ENCODE measurements at regions not wholly inside any gene's neighbourhood (a gene's known extent, or its start where the extent isn't known, plus 50 kb on each side); places are given as distances from the start of the nearest gene placed in this dataset.

DNA sequence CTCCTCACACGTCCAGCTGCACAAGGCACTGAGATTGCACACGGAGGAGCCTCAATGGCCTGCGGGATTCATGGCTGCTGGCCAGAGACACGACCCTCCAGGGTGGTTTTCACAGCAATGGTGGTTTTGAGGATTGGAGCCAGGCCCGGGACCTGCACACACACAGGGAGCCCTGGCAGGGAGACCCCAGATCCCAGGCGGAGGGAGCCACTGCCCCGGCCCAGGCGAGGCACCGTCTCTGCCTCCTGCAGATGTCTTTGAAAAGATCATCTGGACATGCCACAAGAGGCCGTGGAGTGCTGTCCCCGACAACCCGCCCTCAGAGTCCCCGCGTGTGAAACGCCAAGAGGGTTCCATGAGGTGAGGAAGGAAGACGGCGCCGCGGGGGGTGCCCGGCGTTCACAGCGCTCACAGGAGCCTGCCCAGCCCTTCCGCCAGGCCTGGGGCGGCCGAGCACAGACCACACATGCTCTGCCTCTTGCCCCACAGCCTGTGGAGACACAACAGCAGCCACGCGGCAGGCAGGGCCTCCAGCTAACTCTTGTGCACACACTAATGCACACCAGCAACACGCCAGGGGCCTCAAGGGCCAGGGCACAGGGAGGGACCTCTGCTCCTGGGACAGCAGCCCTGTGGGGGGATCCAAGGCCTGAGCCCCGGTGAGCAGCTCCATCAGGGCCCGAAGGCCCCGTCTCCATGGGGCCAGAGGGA, 72.8 kb upstream of the CTDP1 start:
- H3K9me3 ChIP-seq (ENCODE audit: control insufficient read depth, insufficient read depth, low read length), result no peaks in the 10 kb centered on the region
- H3K4me3 ChIP-seq (ENCODE audit: low read depth, low read length), result no peak overlapping the region
- no peak overlapping the region for H3K9ac ChIP-seq (ENCODE audit: low read depth, low read length)
- H3K4me1 ChIP-seq (ENCODE audit: control insufficient read depth, insufficient read depth, low read length), result no peaks in the 10 kb centered on the region
- H3K27me3 ChIP-seq (ENCODE audit: control insufficient read depth, insufficient read depth, low read length), result no peaks in the 10 kb centered on the region
- H3K36me3 ChIP-seq (ENCODE audit: control insufficient read depth, insufficient read depth, low read length), result no peaks in the 10 kb centered on the region

DNA sequence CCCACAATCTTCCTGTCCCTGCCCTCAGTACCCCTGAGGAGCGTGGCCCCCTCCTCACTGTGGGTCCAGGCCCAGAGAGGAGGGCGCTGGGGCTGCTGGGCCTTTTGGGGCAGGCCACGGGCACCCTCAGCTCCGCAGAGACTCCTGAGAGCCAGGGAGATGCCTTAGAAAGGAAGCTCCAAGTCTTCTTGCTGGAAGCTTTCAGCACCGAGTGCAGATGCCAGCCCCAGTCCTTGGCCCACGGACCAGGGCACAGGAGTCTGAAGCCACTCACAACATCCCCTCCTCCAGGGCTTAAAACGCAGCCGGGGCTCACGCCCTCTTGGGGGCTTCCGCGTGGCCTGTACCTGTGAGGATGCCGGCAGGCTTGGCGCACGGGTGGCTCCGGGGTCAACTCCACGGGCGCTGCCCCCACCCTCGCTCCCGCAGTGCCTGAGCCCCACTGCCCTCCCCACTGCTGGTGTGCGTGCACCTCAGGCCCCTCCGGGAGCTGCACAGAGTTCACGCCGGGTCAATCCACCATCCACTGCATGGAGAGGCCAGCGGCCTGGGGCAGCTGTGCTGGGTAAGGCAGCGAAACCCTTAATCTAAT, 72.1 kb upstream of the CTDP1 start:
- Histone ChIP-seq H3K36me3 (ENCODE audit: control insufficient read depth, insufficient read depth, low read length) (no peaks in the 10 kb centered on the region), H3K27me3 (ENCODE audit: control insufficient read depth, insufficient read depth, low read length) (no peaks in the 10 kb centered on the region), H3K9me3 (ENCODE audit: control insufficient read depth, insufficient read depth, low read length) (no peaks in the 10 kb centered on the region), H3K9ac (ENCODE audit: low read depth, low read length) (no peak overlapping the region), H3K4me1 (ENCODE audit: control insufficient read depth, insufficient read depth, low read length) (no peaks in the 10 kb centered on the region), H3K4me3 (ENCODE audit: low read depth, low read length) (no peak overlapping the region)

DNA sequence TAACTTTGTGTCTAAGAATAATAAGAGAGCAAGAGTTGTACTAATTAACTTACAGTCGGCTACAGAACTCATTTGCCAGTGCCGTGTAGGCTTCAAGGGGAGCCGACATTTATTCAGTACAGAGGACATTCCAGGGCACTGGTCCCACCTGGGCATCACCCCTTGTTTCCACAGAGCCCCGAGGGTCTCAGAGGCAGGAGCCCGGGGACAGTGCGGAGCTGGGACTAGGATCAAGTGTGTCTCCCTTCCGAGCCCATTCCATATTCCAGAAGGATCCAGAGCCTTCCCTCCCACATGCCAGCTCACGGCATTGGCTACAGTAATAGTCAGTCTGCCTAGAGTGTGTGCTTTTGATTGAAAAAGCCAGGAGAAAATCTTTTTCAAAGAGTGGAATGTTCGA, 71.5 kb upstream of the CTDP1 start:
- H3K4me1 ChIP-seq (ENCODE audit: control insufficient read depth, insufficient read depth, low read length), result no peaks in the 10 kb centered on the region
- H3K9ac ChIP-seq (ENCODE audit: low read depth, low read length), result no peak overlapping the region
- H3K4me3 ChIP-seq (ENCODE audit: low read depth, low read length), result no peak overlapping the region
- no peaks in the 10 kb centered on the region for H3K36me3 ChIP-seq (ENCODE audit: control insufficient read depth, insufficient read depth, low read length)
- no peaks in the 10 kb centered on the region for H3K27me3 ChIP-seq (ENCODE audit: control insufficient read depth, insufficient read depth, low read length)
- no peaks in the 10 kb centered on the region for H3K9me3 ChIP-seq (ENCODE audit: control insufficient read depth, insufficient read depth, low read length)

DNA sequence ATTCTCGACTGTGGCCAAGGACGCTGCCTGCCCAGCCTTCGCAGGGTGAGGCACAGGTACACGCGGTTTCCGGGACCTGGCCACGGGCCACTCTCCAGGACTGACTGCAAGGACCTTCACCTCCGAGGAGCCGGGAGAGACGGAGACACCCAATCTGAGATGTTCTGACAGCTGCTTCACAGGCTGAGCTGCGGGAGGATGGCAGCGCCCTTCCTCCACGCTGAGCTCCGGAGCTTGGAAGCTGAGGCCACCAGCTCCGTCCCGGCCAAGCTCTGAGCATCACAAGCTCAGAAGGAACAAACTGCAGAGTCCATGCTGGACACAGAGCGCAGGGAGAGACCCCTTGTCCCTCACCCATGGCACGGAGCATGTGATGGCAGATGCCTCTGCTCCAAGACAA, 71.1 kb upstream of the CTDP1 start:
- H3K9me3 ChIP-seq (ENCODE audit: control insufficient read depth, insufficient read depth, low read length), result no peaks in the 10 kb centered on the region
- H3K27me3 ChIP-seq (ENCODE audit: control insufficient read depth, insufficient read depth, low read length), result no peaks in the 10 kb centered on the region
- no peaks in the 10 kb centered on the region for H3K4me1 ChIP-seq (ENCODE audit: control insufficient read depth, insufficient read depth, low read length)
- H3K4me3 ChIP-seq (ENCODE audit: low read depth, low read length), result no peak overlapping the region
- H3K36me3 ChIP-seq (ENCODE audit: control insufficient read depth, insufficient read depth, low read length), result no peaks in the 10 kb centered on the region
- H3K9ac ChIP-seq (ENCODE audit: low read depth, low read length), result no peak overlapping the region

DNA sequence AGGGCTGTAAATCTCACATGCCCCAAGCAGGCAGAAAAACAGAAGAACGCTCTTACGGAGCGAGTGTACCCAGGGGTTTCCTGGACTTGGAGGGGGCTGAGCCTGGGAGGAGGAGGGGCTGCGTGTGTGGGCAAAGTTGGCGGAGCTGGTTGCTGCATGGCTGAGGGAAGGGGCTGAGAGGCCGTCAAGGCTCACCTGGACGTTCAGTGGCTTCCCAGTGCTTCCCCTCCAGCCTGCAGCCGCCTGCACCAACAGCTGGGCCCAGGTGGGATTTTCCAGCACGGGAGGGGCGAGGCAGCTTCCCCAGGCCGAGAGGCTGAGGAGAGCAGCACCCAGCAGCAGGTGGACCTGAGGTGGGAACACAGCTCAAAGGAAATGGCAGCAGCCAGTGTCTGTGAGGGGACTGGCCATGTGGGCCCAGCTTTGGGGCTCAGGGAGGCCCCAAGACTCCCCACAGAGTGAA, 70.6 kb upstream of the CTDP1 start:
- Histone ChIP-seq H3K4me1 (ENCODE audit: control insufficient read depth, insufficient read depth, low read length) (no peaks in the 10 kb centered on the region), H3K9ac (ENCODE audit: low read depth, low read length) (no peak overlapping the region), H3K4me3 (ENCODE audit: low read depth, low read length) (no peak overlapping the region), H3K9me3 (ENCODE audit: control insufficient read depth, insufficient read depth, low read length) (no peaks in the 10 kb centered on the region), H3K36me3 (ENCODE audit: control insufficient read depth, insufficient read depth, low read length) (no peaks in the 10 kb centered on the region), H3K27me3 (ENCODE audit: control insufficient read depth, insufficient read depth, low read length) (no peaks in the 10 kb centered on the region)

DNA sequence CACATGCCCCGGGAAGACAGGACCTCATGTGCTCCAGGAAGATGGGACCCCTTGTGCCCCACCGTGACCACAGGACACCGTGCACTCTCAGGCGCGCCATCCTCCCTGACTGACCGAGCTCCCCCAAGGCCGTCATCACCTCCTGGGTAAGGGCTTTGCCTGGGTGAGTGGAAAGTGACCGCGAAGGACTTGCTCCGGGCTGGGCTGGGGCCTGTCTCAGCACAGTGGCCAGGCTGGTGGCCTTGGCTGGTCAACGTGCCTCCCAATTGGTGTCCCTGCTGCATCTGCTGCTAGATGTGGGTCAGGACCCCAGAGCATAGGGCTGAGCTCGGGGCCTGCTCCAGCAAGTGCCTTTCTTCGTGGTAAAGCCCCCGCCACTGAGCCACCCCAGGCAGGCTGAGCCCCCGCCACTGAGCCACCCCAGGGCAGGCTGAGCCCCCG, 69.7 kb upstream of the CTDP1 start:
- H3K36me3 ChIP-seq (ENCODE audit: control insufficient read depth, insufficient read depth, low read length), result no peaks in the 10 kb centered on the region
- no peaks in the 10 kb centered on the region for H3K4me1 ChIP-seq (ENCODE audit: control insufficient read depth, insufficient read depth, low read length)
- no peak overlapping the region for H3K9ac ChIP-seq (ENCODE audit: low read depth, low read length)
- H3K4me3 ChIP-seq (ENCODE audit: low read depth, low read length), result no peak overlapping the region
- H3K27me3 ChIP-seq (ENCODE audit: control insufficient read depth, insufficient read depth, low read length), result no peaks in the 10 kb centered on the region
- no peaks in the 10 kb centered on the region for H3K9me3 ChIP-seq (ENCODE audit: control insufficient read depth, insufficient read depth, low read length)

DNA sequence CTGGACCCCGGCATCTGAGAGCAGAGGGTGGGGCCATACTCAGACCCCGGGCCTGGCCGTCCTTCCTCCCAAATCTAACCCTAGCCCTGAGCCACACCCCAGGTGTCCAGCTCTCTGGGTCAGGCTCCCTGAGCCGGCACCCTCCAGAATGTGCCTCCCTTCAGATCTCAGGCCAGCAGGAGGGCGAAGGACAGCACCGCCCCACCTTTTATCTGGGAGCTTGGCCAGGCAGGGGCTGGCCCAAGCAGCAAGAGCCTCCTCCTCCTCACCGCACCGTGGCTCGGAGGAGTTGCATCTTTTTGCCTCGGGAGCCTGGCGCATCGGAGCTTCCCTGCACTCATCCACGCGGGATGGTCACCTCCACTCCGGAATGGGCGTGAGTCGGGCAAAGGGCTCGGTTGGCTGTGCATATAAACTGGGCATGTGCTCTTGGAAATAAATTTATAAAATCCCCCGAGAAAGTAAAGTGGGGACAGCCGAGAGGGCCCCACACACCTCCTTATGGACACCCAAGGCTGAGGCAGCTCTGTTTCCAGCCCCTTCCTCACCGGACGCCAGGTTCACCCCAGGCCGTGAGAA, 69.1 kb upstream of the CTDP1 start:
- Histone ChIP-seq H3K9me3 (ENCODE audit: control insufficient read depth, insufficient read depth, low read length) (no peaks in the 10 kb centered on the region), H3K4me1 (ENCODE audit: control insufficient read depth, insufficient read depth, low read length) (no peaks in the 10 kb centered on the region), H3K27me3 (ENCODE audit: control insufficient read depth, insufficient read depth, low read length) (no peaks in the 10 kb centered on the region), H3K4me3 (ENCODE audit: low read depth, low read length) (no peak overlapping the region), H3K9ac (ENCODE audit: low read depth, low read length) (no peak overlapping the region), H3K36me3 (ENCODE audit: control insufficient read depth, insufficient read depth, low read length) (no peaks in the 10 kb centered on the region)

DNA sequence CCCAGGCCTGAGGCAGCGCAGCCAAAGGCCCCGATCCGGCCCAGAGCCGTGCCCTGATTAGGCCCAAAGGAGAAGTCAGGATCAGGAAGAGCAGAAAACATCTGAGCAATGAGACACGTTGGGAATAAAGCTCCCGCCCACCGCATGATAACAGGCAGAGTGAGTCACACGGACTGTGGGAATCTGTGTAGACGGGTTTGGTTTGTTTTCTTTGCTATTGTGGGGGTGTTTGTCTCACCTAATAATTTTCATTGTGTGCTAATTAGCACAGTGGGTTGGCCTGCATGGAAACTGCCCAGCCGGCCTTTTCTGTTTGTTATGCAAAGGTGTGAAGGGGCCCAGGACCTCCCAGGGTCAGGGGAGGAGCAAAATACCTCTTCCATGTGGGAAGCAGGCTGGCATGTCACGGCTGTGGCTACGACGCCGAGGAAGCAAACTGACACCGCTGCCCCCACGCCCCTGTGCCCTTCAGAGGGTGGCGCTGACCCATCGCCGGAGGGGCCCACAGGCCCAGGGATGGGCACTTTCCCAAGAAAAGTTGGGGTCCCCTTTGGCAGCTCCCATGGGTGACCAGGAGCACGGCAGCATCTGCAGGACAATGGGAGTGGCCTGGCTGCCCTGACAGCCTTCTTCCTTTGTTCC, 68.4 kb upstream of the CTDP1 start:
- Histone ChIP-seq H3K36me3 (ENCODE audit: control insufficient read depth, insufficient read depth, low read length) (no peaks in the 10 kb centered on the region), H3K9ac (ENCODE audit: low read depth, low read length) (no peak overlapping the region), H3K27me3 (ENCODE audit: control insufficient read depth, insufficient read depth, low read length) (no peaks in the 10 kb centered on the region), H3K4me3 (ENCODE audit: low read depth, low read length) (no peak overlapping the region), H3K9me3 (ENCODE audit: control insufficient read depth, insufficient read depth, low read length) (no peaks in the 10 kb centered on the region), H3K4me1 (ENCODE audit: control insufficient read depth, insufficient read depth, low read length) (no peaks in the 10 kb centered on the region)

DNA sequence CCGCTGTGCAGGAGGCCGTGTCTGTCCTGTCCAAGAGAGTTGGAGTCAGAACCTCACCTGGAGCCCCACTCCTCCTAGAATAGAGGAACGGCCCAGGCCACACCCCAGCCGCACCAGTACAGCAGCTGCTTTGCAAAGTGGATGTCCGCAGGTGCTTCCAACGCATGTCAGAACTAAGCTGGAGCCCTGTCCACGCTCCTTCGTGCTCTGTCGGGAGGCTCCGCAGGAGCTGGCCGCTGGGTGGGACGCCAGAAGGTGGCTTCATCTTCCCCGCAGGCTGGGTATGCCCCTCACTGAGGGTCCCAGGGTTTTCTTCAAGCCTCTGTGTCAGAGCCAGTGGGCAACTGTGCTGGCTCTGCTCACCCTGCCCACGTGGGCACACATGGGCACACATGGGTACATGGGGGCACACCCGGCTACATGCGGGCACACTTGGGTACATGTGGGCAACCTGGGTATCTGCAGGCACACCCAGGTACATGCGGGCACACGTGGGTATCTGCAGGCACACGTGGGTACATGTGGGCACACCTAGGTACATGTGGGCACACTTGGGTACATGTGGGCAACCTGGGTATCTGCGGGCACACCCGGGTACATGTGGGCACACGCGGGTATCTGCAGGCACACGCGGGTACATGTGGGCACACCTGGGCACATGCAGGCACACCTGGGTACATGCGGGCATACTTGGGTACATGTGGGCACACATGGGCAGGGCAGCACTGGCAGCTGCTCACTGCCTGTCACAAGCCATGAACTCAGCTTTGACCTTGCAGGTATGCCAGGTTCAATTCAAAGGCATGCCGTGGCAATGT, 67.1 kb upstream of the CTDP1 start:
- Histone ChIP-seq H3K9me3 (ENCODE audit: control insufficient read depth, insufficient read depth, low read length) (no peaks in the 10 kb centered on the region), H3K4me1 (ENCODE audit: control insufficient read depth, insufficient read depth, low read length) (no peaks in the 10 kb centered on the region), H3K4me3 (ENCODE audit: low read depth, low read length) (no peak overlapping the region), H3K27me3 (ENCODE audit: control insufficient read depth, insufficient read depth, low read length) (no peaks in the 10 kb centered on the region), H3K36me3 (ENCODE audit: control insufficient read depth, insufficient read depth, low read length) (no peaks in the 10 kb centered on the region), H3K9ac (ENCODE audit: low read depth, low read length) (no peak overlapping the region)

DNA sequence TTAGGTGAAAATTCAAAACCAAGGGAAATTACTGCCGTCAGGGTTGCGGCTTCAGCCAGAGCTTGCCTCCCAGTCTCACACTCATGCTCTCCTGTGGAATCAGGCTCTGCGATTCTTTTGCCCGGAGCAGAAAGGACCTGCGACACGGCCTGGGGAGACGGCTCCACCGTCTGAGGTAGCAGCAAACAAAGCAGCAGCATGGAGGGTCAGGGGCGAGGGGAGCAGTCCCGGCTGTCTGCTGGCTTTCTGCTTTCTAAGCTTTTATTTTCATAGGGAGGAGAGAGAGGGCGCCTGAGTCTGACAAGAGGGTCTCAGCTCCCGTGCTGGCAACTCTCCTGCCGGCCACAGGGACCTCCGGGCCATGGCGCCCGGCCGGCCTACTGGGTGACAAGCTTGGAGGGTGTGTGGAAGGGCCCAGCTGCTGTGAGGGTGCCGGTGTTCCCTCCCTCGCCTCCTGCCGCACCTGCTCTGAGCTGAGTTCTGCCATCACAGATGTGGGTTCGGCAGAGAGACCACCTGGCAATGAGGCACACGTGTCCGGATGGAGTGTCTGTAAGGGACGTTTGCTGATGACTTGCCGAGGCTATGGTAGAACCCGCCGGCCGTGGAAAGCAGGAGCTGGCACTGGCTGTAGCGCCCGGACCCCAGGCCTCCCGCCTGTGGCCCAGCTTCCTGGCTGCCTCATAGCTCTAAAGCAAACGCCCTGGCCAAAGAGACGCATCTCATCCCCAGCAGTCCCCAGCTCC, 66.2 kb upstream of the CTDP1 start:
- no peaks in the 10 kb centered on the region for H3K4me1 ChIP-seq (ENCODE audit: control insufficient read depth, insufficient read depth, low read length)
- H3K36me3 ChIP-seq (ENCODE audit: control insufficient read depth, insufficient read depth, low read length), result no peaks in the 10 kb centered on the region
- no peaks in the 10 kb centered on the region for H3K27me3 ChIP-seq (ENCODE audit: control insufficient read depth, insufficient read depth, low read length)
- no peaks in the 10 kb centered on the region for H3K9me3 ChIP-seq (ENCODE audit: control insufficient read depth, insufficient read depth, low read length)
- no peak overlapping the region for H3K9ac ChIP-seq (ENCODE audit: low read depth, low read length)
- no peak overlapping the region for H3K4me3 ChIP-seq (ENCODE audit: low read depth, low read length)
